PFSK-1 (cell line): ENCODE measurements at regions not wholly inside any gene's neighbourhood (a gene's known extent, or its start where the extent isn't known, plus 50 kb on each side); places are given as distances from the start of the nearest gene placed in this dataset.

Source experiments
- FOXP2 ChIP-seq: optimal IDR thresholded peaks from 2 replicates; pipeline ENCODE3; 2011; ENCODE audit warnings: borderline replicate concordance, control low read depth, inconsistent platforms; ENCODE audit not compliant: insufficient read depth; ENCODE audit errors: extremely low read length, extremely low read depth
- POLR2AphosphoS5 ChIP-seq: IDR thresholded peaks from 2 replicates; pipeline ENCODE4 v1.6.1; 2012; ENCODE audit warnings: low read depth, mild to moderate bottlenecking, control low read depth, low read length, moderate library complexity
- REST ChIP-seq, 2 experiments: IDR thresholded peaks; 2 replicates each; pipeline versions ENCODE4 v1.6.1 to v1.8.0; 2011 to 2012; ENCODE audit warnings: low read depth in 2 of 2, low read length in 2 of 2, control low read depth in 1 of 2, inconsistent platforms in 1 of 2, mild to moderate bottlenecking in 1 of 2, moderate library complexity in 1 of 2; ENCODE audit not compliant: insufficient read depth in 1 of 2
- SIN3A ChIP-seq: IDR thresholded peaks from 2 replicates; pipeline ENCODE4 v1.6.1; 2012; ENCODE audit warnings: mild to moderate bottlenecking, low read length, moderate library complexity, borderline replicate concordance; ENCODE audit not compliant: insufficient read depth
- TAF1 ChIP-seq: IDR thresholded peaks from 2 replicates; pipeline ENCODE4 v1.6.1; 2012; ENCODE audit warnings: low read length, control low read depth, borderline replicate concordance; ENCODE audit not compliant: insufficient read depth

- TF ChIP-seq FOXP2 (no peak), REST (IDR thresholded peaks at IDR 0.05; ENCODE audit: insufficient read depth in 1 of 2, low read depth in 2 of 2, low read length in 2 of 2) (no peak), TAF1 (no peak), SIN3A (no peak), POLR2AphosphoS5 (no peak)
These were observed 200.5 kb downstream of the ACKR3 start for GRCh38 chr2:236769981-236770671.

GRCh38 chr2:236772220-236772837 is 202.7 kb downstream of the ACKR3 start:
- TF ChIP-seq FOXP2 (no peak), POLR2AphosphoS5 (no peak), REST (IDR thresholded peaks at IDR 0.05; ENCODE audit: insufficient read depth in 1 of 2, low read depth in 2 of 2, low read length in 2 of 2) (no peak), TAF1 (no peak), SIN3A (no peak)

GRCh38 chr2:236773206-236773605 is 203.6 kb downstream of the ACKR3 start:
- TF ChIP-seq SIN3A (no peak), POLR2AphosphoS5 (no peak), TAF1 (no peak), FOXP2 (no peak), REST (IDR thresholded peaks at IDR 0.05; ENCODE audit: insufficient read depth in 1 of 2, low read depth in 2 of 2, low read length in 2 of 2) (no peak)

- TF ChIP-seq SIN3A (no peak), REST (IDR thresholded peaks at IDR 0.05; ENCODE audit: insufficient read depth in 1 of 2, low read depth in 2 of 2, low read length in 2 of 2) (no peak), FOXP2 (no peak), POLR2AphosphoS5 (no peak), TAF1 (no peak)
These were observed 204.5 kb downstream of the ACKR3 start for GRCh38 chr2:236774171-236774570.
